GM23338 (cell line): ENCODE measurements at regions not wholly inside any gene's neighbourhood (a gene's known extent, or its start where the extent isn't known, plus 50 kb on each side); places are given as distances from the start of the nearest gene placed in this dataset.

Experiments used
- ATAC-seq: fragments of 200-7000 bp; cut with Tn5 transposase; 3 replicates; pipeline ENCODE4 v1.9.1; 2020
- DNase-seq: peaks from one replicate; pipeline ENCODE4 v3.0.0-alpha.2; 2015; ENCODE audit warnings: low spot score
- H2AFZ ChIP-seq: fragments of 200-600 bp; sonication (generic); 2 replicates; pipeline ENCODE4 v1.8.0; 2016; ENCODE audit warnings: antibody characterized with exemption, mild to moderate bottlenecking, moderate library complexity
- H3F3A ChIP-seq: fragments of 200-600 bp; sonication (generic); replicated peaks from 2 replicates; pipeline ENCODE4 v1.8.0; 2017; ENCODE audit warnings: antibody characterized with exemption, mixed run types, low read depth
- H3K27ac ChIP-seq: fragments of 200-600 bp; sonication (generic); 2 replicates; pipeline ENCODE4 v1.6.1; 2016; ENCODE audit warnings: low read depth
- H3K27me3 ChIP-seq: fragments of 200-600 bp; sonication (generic); 2 replicates; pipeline ENCODE4 v1.8.0; 2016; ENCODE audit warnings: mild to moderate bottlenecking, mixed run types, moderate library complexity; ENCODE audit not compliant: insufficient read depth
- H3K36me3 ChIP-seq: fragments of 200-600 bp; sonication (generic); 2 replicates; pipeline ENCODE4 v1.8.0; 2016; ENCODE audit warnings: mild to moderate bottlenecking; ENCODE audit not compliant: insufficient read depth
- H3K4me1 ChIP-seq: fragments of 200-600 bp; sonication (generic); 2 replicates; pipeline ENCODE4 v1.8.0; 2016; ENCODE audit warnings: mild to moderate bottlenecking, moderate library complexity; ENCODE audit not compliant: insufficient read depth
- H3K4me2 ChIP-seq: fragments of 200-600 bp; sonication (generic); 2 replicates; pipeline ENCODE4 v1.7.1; 2017; ENCODE audit warnings: mixed run types
- H3K4me3 ChIP-seq: fragments of 200-600 bp; sonication (generic); 2 replicates; pipeline ENCODE4 v1.6.1; 2016; ENCODE audit warnings: mixed run types
- H3K79me2 ChIP-seq: fragments of 200-600 bp; sonication (generic); replicated peaks from 2 replicates; pipeline ENCODE4 v1.8.0; 2017; ENCODE audit warnings: mild to moderate bottlenecking; ENCODE audit not compliant: insufficient read depth
- H3K9me2 ChIP-seq: fragments of 200-600 bp; sonication (generic); 2 replicates; pipeline ENCODE4 v1.8.0; 2017; ENCODE audit not compliant: insufficient read depth
- H4K20me1 ChIP-seq: fragments of 200-600 bp; sonication (generic); replicated peaks from 2 replicates; pipeline ENCODE4 v1.8.0; 2017; ENCODE audit warnings: mild to moderate bottlenecking; ENCODE audit not compliant: insufficient read depth
- H3K27ac Mint-ChIP-seq: 2 replicates; pipeline ENCODE4 v1.8.0; 2020; ENCODE audit warnings: inconsistent platforms, mild to moderate bottlenecking, moderate library complexity, mixed read lengths
- H3K27me3 Mint-ChIP-seq: 3 replicates; pipeline ENCODE4 v1.8.0; 2022; ENCODE audit warnings: low read depth, mild to moderate bottlenecking, moderate library complexity, mixed read lengths, inconsistent platforms; ENCODE audit not compliant: insufficient read depth, poor library complexity
- H3K36me3 Mint-ChIP-seq: 3 replicates; pipeline ENCODE4 v1.8.0; 2021; ENCODE audit warnings: low read depth, mild to moderate bottlenecking, inconsistent platforms, moderate library complexity, mixed read lengths
- H3K4me1 Mint-ChIP-seq: 3 replicates; pipeline ENCODE4 v1.8.0; 2020; ENCODE audit warnings: mild to moderate bottlenecking, inconsistent platforms, mixed read lengths
- H3K4me3 Mint-ChIP-seq: 3 replicates; pipeline ENCODE4 v1.8.0; 2021; ENCODE audit warnings: moderate library complexity, mild to moderate bottlenecking, inconsistent platforms, mixed read lengths
- H3K9me3 Mint-ChIP-seq: 3 replicates; pipeline ENCODE4 v1.8.0; 2020; ENCODE audit warnings: moderate library complexity, mild to moderate bottlenecking, inconsistent platforms, mixed read lengths
- CREB1 ChIP-seq: fragments of 250-450 bp; sonication (Bioruptor Pico); IDR thresholded peaks from 2 replicates; pipeline ENCODE4 v1.5.0; 2020; ENCODE audit warnings: low read depth, mild to moderate bottlenecking, moderate library complexity
- EZH2 ChIP-seq: fragments of 200-600 bp; sonication (generic); IDR thresholded peaks from one replicate; pipeline ENCODE4 v1.8.0; 2017; ENCODE audit warnings: antibody characterized with exemption, mild to moderate bottlenecking, low read depth; ENCODE audit not compliant: unreplicated experiment
- EZH2phosphoT487 ChIP-seq: fragments of 200-600 bp; sonication (generic); IDR thresholded peaks from one replicate; pipeline ENCODE4 v1.8.1; 2018; ENCODE audit warnings: antibody characterized with exemption; ENCODE audit not compliant: unreplicated experiment
- JUNB ChIP-seq: IDR thresholded peaks from one replicate; pipeline ENCODE4 v1.6.1; 2016; ENCODE audit warnings: antibody characterized with exemption; ENCODE audit not compliant: unreplicated experiment
- NANOG ChIP-seq: IDR thresholded peaks from 2 replicates; pipeline ENCODE4 v1.6.1; 2016; ENCODE audit warnings: antibody characterized with exemption, borderline replicate concordance
- POLR2AphosphoS5 ChIP-seq: IDR thresholded peaks from 2 replicates; pipeline ENCODE4 v1.6.1; 2016; ENCODE audit warnings: antibody characterized with exemption, low read depth
- STAT1 ChIP-seq: IDR thresholded peaks from one replicate; pipeline ENCODE4 v1.6.1; 2016; ENCODE audit warnings: antibody characterized with exemption; ENCODE audit not compliant: unreplicated experiment
- ZNF114 ChIP-seq: fragments of 250-450 bp; sonication (Bioruptor Pico); IDR thresholded peaks from 2 replicates; pipeline ENCODE4 v1.5.0; 2020; ENCODE audit warnings: mild to moderate bottlenecking, moderate library complexity
- ZNF331 ChIP-seq: fragments of 250-450 bp; sonication (Bioruptor Pico); IDR thresholded peaks from 2 replicates; pipeline ENCODE4 v1.5.0; 2020; ENCODE audit warnings: low read depth, mild to moderate bottlenecking, moderate library complexity
- TF ChIP-seq, protein P1 (sequence below): fragments of 250-450 bp; sonication (Bioruptor Pico); IDR thresholded peaks from 2 replicates; pipeline ENCODE4 v1.5.0; 2020; ENCODE audit warnings: mild to moderate bottlenecking, moderate library complexity
- TF ChIP-seq, protein P2 (sequence below): IDR thresholded peaks from one replicate; pipeline ENCODE4 v1.6.1; 2018; ENCODE audit warnings: antibody characterized with exemption; ENCODE audit not compliant: unreplicated experiment
- TF ChIP-seq, protein P3 (sequence below): IDR thresholded peaks from 2 replicates; pipeline ENCODE4 v1.6.1; 2016; ENCODE audit warnings: antibody characterized with exemption
- TF ChIP-seq, protein P4 (sequence below), 2 experiments: fragments of 200-600 bp in 1 of 2; sonication (generic) in 1 of 2; conservative IDR thresholded peaks; 2 replicates each; pipeline versions ENCODE4 v1.5.1 to v1.6.1; 2016 to 2017; ENCODE audit warnings: antibody characterized with exemption in 2 of 2, low read depth in 2 of 2, mild to moderate bottlenecking in 2 of 2, moderate library complexity in 1 of 2

DNA sequence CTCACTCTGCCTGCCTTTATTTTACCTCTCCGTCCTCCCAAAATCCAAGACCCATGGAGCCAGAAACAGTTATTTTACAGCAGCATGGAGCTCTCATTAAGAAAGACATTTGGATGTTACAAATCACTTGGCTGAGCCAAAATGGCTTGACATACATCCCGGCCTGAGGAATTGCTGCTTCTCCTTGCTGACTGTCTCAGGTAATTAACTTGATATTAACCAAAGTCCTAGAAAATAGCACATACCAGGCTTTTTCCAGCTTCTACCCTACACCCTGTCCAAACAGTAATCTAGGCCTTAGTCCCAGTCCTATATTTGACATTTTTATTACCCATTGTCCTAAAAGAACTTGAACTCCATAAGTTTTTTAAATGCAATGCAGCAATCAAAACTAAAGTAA lies 205.0 kb downstream of the TMX3 start:
- peaks cover 7% of the 10 kb centered on the region; the same call in 1 of the 3 replicates for H3K36me3 Mint-ChIP-seq
- H3K4me2 ChIP-seq = no peak overlapping the region
- DNase-seq (no peak), ATAC-seq (no peak)
- no peak overlapping the region for H3K4me3 ChIP-seq
- no peak overlapping the region for H3K4me3 Mint-ChIP-seq
- no peaks in the 10 kb centered on the region for H3F3A ChIP-seq
- H4K20me1 ChIP-seq = no peaks in the 10 kb centered on the region
- H3K27me3 ChIP-seq = no peaks in the 10 kb centered on the region
- no peak overlapping the region for H3K27ac Mint-ChIP-seq
- TF ChIP-seq, protein P1, sequence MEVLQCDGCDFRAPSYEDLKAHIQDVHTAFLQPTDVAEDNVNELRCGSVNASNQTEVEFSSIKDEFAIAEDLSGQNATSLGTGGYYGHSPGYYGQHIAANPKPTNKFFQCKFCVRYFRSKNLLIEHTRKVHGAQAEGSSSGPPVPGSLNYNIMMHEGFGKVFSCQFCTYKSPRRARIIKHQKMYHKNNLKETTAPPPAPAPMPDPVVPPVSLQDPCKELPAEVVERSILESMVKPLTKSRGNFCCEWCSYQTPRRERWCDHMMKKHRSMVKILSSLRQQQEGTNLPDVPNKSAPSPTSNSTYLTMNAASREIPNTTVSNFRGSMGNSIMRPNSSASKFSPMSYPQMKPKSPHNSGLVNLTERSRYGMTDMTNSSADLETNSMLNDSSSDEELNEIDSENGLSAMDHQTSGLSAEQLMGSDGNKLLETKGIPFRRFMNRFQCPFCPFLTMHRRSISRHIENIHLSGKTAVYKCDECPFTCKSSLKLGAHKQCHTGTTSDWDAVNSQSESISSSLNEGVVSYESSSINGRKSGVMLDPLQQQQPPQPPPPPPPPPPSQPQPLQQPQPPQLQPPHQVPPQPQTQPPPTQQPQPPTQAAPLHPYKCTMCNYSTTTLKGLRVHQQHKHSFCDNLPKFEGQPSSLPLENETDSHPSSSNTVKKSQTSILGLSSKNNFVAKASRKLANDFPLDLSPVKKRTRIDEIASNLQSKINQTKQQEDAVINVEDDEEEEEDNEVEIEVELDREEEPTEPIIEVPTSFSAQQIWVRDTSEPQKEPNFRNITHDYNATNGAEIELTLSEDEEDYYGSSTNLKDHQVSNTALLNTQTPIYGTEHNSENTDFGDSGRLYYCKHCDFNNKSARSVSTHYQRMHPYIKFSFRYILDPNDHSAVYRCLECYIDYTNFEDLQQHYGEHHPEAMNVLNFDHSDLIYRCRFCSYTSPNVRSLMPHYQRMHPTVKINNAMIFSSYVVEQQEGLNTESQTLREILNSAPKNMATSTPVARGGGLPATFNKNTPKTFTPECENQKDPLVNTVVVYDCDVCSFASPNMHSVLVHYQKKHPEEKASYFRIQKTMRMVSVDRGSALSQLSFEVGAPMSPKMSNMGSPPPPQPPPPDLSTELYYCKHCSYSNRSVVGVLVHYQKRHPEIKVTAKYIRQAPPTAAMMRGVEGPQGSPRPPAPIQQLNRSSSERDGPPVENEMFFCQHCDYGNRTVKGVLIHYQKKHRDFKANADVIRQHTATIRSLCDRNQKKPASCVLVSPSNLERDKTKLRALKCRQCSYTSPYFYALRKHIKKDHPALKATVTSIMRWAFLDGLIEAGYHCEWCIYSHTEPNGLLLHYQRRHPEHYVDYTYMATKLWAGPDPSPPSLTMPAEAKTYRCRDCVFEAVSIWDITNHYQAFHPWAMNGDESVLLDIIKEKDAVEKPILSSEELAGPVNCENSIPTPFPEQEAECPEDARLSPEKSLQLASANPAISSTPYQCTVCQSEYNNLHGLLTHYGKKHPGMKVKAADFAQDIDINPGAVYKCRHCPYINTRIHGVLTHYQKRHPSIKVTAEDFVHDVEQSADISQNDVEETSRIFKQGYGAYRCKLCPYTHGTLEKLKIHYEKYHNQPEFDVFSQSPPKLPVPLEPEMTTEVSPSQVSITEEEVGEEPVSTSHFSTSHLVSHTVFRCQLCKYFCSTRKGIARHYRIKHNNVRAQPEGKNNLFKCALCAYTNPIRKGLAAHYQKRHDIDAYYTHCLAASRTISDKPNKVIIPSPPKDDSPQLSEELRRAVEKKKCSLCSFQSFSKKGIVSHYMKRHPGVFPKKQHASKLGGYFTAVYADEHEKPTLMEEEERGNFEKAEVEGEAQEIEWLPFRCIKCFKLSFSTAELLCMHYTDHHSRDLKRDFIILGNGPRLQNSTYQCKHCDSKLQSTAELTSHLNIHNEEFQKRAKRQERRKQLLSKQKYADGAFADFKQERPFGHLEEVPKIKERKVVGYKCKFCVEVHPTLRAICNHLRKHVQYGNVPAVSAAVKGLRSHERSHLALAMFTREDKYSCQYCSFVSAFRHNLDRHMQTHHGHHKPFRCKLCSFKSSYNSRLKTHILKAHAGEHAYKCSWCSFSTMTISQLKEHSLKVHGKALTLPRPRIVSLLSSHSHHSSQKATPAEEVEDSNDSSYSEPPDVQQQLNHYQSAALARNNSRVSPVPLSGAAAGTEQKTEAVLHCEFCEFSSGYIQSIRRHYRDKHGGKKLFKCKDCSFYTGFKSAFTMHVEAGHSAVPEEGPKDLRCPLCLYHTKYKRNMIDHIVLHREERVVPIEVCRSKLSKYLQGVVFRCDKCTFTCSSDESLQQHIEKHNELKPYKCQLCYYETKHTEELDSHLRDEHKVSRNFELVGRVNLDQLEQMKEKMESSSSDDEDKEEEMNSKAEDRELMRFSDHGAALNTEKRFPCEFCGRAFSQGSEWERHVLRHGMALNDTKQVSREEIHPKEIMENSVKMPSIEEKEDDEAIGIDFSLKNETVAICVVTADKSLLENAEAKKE (CRISPR knock-in tag) = no peak
- TF ChIP-seq, protein P2, sequence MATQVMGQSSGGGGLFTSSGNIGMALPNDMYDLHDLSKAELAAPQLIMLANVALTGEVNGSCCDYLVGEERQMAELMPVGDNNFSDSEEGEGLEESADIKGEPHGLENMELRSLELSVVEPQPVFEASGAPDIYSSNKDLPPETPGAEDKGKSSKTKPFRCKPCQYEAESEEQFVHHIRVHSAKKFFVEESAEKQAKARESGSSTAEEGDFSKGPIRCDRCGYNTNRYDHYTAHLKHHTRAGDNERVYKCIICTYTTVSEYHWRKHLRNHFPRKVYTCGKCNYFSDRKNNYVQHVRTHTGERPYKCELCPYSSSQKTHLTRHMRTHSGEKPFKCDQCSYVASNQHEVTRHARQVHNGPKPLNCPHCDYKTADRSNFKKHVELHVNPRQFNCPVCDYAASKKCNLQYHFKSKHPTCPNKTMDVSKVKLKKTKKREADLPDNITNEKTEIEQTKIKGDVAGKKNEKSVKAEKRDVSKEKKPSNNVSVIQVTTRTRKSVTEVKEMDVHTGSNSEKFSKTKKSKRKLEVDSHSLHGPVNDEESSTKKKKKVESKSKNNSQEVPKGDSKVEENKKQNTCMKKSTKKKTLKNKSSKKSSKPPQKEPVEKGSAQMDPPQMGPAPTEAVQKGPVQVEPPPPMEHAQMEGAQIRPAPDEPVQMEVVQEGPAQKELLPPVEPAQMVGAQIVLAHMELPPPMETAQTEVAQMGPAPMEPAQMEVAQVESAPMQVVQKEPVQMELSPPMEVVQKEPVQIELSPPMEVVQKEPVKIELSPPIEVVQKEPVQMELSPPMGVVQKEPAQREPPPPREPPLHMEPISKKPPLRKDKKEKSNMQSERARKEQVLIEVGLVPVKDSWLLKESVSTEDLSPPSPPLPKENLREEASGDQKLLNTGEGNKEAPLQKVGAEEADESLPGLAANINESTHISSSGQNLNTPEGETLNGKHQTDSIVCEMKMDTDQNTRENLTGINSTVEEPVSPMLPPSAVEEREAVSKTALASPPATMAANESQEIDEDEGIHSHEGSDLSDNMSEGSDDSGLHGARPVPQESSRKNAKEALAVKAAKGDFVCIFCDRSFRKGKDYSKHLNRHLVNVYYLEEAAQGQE = no peak
- TF ChIP-seq, protein P3, sequence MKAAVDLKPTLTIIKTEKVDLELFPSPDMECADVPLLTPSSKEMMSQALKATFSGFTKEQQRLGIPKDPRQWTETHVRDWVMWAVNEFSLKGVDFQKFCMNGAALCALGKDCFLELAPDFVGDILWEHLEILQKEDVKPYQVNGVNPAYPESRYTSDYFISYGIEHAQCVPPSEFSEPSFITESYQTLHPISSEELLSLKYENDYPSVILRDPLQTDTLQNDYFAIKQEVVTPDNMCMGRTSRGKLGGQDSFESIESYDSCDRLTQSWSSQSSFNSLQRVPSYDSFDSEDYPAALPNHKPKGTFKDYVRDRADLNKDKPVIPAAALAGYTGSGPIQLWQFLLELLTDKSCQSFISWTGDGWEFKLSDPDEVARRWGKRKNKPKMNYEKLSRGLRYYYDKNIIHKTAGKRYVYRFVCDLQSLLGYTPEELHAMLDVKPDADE = no peak
- TF ChIP-seq EZH2 (no peak), NANOG (no peak), ZNF331 (CRISPR knock-in tag) (no peak), EZH2phosphoT487 (no peak), JUNB (no peak), CREB1 (no peak), STAT1 (no peak), POLR2AphosphoS5 (no peak), ZNF114 (no peak)
- TF ChIP-seq, protein P4, sequence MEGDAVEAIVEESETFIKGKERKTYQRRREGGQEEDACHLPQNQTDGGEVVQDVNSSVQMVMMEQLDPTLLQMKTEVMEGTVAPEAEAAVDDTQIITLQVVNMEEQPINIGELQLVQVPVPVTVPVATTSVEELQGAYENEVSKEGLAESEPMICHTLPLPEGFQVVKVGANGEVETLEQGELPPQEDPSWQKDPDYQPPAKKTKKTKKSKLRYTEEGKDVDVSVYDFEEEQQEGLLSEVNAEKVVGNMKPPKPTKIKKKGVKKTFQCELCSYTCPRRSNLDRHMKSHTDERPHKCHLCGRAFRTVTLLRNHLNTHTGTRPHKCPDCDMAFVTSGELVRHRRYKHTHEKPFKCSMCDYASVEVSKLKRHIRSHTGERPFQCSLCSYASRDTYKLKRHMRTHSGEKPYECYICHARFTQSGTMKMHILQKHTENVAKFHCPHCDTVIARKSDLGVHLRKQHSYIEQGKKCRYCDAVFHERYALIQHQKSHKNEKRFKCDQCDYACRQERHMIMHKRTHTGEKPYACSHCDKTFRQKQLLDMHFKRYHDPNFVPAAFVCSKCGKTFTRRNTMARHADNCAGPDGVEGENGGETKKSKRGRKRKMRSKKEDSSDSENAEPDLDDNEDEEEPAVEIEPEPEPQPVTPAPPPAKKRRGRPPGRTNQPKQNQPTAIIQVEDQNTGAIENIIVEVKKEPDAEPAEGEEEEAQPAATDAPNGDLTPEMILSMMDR (conservative IDR thresholded peaks at IDR 0.05; ENCODE audit: low read depth in 2 of 2) = no peak
- H3K79me2 ChIP-seq = no peaks in the 10 kb centered on the region
- peaks cover 3% of the 10 kb centered on the region for H3K27me3 Mint-ChIP-seq
- H3K4me1 Mint-ChIP-seq = peaks cover 11% of the 10 kb centered on the region
- no peaks in the 10 kb centered on the region for H3K9me2 ChIP-seq
- H2AFZ ChIP-seq = no peak overlapping the region
- H3K4me1 ChIP-seq = no peaks in the 10 kb centered on the region
- no peak overlapping the region for H3K27ac ChIP-seq
- no peaks in the 10 kb centered on the region; the same call in 2 of the 3 replicates for H3K9me3 Mint-ChIP-seq
- no peaks in the 10 kb centered on the region for H3K36me3 ChIP-seq
